NB4 (cell line): ENCODE measurements at regions not wholly inside any gene's neighbourhood (a gene's known extent, or its start where the extent isn't known, plus 50 kb on each side); places are given as distances from the start of the nearest gene placed in this dataset.
"Not testable (repeated sequence)": the region's sequence is repeated elsewhere in the genome, so short reads cannot be mapped to it uniquely, and the experiment has no call there.

Source experiments
- DNase-seq: peaks from one replicate; pipeline ENCODE4 v3.0.0; 2010; ENCODE audit warnings: low read depth
- H3K4me3 ChIP-seq: one replicate; pipeline ENCODE4 v1.5.1; 2011; ENCODE audit warnings: mild to moderate bottlenecking, low read depth, low read length, moderate library complexity
- MYC ChIP-seq: IDR thresholded peaks from 2 replicates; pipeline ENCODE4 v1.6.1; 2011; ENCODE audit warnings: low read depth, low read length
- POLR2A ChIP-seq: IDR thresholded peaks from 2 replicates; pipeline ENCODE4 v1.6.1; 2011; ENCODE audit warnings: mild to moderate bottlenecking; ENCODE audit not compliant: insufficient read length; ENCODE audit errors: extremely low read depth
- TF ChIP-seq, protein P1 (sequence below): IDR thresholded peaks from one replicate; pipeline ENCODE4 v1.5.1; 2012; ENCODE audit warnings: low read depth, low read length
- TF ChIP-seq, protein P2 (sequence below): IDR thresholded peaks from 2 replicates; pipeline ENCODE4 v1.6.1; 2011; ENCODE audit warnings: low read depth, low read length

DNA sequence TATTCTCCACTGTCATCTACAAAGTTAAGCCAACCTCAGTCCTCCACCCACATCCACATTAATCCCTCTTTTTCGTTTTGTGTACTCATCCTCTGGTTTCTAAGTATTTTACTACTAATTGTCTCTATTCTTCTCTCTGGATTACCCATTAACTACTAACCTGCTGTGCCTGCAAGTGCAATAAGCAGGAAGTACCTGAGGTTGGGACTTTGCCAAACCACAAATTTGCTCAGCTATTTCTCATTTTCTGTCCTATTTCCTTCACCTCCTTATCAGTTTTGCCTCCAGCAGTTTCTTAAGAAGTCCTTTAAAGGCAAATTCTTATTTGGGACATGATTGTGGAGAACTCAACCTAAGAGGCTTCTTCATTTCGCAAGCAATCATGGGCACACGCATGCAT lies 1708.9 kb downstream of the SLITRK5 start:
- peak; percentile 9 for DNase-seq
- H3K4me3 ChIP-seq, result no peak overlapping the region
- TF ChIP-seq POLR2A (no peak), MYC (no peak)
- TF ChIP-seq, protein P1, sequence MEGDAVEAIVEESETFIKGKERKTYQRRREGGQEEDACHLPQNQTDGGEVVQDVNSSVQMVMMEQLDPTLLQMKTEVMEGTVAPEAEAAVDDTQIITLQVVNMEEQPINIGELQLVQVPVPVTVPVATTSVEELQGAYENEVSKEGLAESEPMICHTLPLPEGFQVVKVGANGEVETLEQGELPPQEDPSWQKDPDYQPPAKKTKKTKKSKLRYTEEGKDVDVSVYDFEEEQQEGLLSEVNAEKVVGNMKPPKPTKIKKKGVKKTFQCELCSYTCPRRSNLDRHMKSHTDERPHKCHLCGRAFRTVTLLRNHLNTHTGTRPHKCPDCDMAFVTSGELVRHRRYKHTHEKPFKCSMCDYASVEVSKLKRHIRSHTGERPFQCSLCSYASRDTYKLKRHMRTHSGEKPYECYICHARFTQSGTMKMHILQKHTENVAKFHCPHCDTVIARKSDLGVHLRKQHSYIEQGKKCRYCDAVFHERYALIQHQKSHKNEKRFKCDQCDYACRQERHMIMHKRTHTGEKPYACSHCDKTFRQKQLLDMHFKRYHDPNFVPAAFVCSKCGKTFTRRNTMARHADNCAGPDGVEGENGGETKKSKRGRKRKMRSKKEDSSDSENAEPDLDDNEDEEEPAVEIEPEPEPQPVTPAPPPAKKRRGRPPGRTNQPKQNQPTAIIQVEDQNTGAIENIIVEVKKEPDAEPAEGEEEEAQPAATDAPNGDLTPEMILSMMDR, result no peak
- TF ChIP-seq, protein P2, sequence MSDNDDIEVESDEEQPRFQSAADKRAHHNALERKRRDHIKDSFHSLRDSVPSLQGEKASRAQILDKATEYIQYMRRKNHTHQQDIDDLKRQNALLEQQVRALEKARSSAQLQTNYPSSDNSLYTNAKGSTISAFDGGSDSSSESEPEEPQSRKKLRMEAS, result no peak

DNA sequence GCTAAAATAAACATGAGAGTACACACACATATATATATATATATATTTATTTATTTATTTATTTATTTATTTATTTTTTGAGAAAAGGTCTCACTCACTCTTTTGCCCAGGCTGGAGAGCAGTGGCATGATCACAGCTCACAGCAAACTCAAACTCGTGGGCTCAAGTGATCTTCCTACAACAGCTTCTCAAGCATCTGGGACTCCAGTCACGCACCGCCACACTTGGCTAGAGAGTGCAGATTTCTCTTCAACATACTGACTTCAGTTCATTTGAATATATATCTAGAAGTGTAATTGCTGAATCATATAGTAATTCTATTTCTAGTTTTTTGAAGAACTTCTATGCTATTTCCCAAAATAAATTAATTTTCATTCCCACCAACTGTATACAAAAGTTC lies 1711.8 kb downstream of the SLITRK5 start:
- H3K4me3 ChIP-seq, result no peak overlapping the region
- no peak for DNase-seq
- TF ChIP-seq, protein P1, result no peak
- no peak for TF ChIP-seq POLR2A

DNA sequence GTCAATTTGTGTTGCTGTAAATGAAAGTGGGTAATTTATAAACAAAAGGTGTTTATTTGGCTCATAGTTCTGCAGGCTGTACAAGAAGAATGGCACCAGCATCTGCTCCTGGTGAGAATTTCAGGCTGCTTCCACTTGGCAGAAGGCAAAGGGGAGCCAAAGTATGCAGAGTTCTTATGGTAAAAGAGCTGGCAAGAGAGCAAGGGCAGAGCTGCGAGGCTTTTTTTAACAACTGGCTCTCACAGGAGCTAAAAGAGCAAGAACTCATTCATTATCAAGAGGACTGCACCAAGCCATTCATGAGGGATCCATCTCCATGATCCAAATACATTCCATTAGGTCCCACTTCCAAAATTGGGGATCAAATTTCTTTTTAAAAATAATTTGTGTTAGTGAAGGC lies 1712.7 kb downstream of the SLITRK5 start:
- TF ChIP-seq MYC (no peak), POLR2A (no peak)
- TF ChIP-seq, protein P1, result no peak
- TF ChIP-seq, protein P2, result no peak
- H3K4me3 ChIP-seq, result no peak overlapping the region
- no peak for DNase-seq

DNA sequence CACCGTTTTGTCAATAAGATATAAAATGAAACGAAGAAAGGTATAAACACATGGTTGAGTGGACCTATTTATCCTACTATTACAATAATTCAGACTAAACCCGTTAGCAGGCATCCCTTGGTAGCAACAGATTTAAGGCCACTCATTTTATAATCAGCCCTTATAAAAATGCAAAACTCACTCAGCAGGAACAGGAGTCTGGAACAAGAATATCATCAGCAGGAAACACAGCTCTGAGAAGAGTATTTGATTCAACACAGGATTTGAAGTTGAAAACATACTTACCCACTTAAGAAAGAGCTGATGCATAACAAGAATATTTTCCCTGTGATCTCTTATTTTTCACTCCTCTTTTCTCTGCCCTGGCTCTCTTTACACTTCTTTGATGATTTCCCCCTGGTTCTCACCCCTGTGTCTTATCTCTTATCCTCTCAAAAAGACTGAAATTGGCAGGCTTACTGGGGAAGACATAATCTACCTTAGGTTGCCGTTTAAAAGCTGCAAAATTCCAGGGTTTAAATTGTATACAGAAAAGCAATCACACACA lies 1722.7 kb downstream of the SLITRK5 start:
- TF ChIP-seq, protein P1, result no peak
- TF ChIP-seq POLR2A, result no peak
- TF ChIP-seq MYC, result no peak
- TF ChIP-seq, protein P2, result no peak
- H3K4me3 ChIP-seq, result no peak overlapping the region
- no peak for DNase-seq

DNA sequence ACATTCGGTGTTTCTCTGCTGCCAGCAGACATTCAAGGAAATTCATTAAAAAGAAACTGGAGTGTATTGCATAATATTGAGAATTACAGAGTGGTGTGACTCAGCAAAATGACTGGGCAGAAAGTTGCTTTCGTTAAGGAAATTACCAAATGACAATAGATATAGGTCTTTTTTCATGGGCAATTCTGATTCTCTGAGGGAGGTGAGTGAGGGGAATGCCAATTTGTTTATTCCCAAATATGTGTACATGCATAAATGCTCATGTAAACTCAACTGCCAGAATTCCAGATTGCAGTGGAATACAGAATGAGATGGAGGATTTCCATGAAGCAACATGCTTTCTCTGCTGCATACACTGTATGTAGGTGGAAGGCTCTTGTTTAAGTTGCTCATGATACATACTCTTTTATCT lies 1730.1 kb downstream of the SLITRK5 start:
- no peak overlapping the region for H3K4me3 ChIP-seq
- TF ChIP-seq POLR2A (no peak), MYC (no peak)
- TF ChIP-seq, protein P2, result no peak
- TF ChIP-seq, protein P1, result no peak
- DNase-seq, result peak; percentile 76

DNA sequence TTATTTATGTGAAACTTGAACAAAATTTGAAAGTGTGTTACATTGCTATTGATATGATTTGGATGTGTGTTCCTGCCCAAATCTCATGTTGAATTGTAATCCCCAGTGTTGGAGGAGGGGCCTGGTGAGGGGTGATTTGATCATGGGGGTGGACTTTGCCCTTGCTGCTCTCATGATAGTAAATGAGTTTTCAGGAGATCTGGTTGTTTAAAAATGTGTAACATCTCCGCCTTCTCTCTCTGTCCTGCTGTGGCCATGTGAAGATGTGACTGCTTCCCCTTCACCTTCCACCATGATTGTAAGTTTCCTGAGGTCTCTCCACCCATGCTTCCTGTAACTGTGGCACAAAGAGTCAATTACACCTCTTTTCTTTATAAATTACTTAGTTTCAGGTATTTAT lies 1731.0 kb downstream of the SLITRK5 start:
- TF ChIP-seq POLR2A (no peak), MYC (no peak)
- TF ChIP-seq, protein P2, result no peak
- TF ChIP-seq, protein P1, result no peak
- no peak for DNase-seq
- no peak overlapping the region for H3K4me3 ChIP-seq

DNA sequence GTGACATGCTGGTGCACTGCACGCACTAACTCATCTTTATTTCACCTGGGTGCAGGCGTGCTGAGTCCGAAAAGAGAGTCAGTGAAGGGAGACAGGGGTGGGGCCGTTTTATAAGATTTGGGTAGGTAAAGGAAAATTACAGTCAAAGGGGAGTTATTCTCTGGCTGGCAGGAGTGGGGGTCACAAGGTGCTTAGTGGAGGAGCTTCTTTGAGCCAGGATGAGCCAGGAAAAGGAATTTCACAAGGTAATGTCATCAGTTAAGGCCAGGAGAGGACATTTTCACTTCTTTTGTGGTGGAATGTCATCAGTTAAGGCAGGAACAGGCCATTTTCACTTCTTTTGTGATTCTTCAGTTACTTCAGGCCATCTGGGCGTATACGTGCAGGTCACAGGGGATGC lies 1734.9 kb downstream of the SLITRK5 start:
- not testable (repeated sequence) for DNase-seq

More for the DNA sequence above, 1734.9 kb downstream of the SLITRK5 start:
- not testable (repeated sequence) for H3K4me3 ChIP-seq
